Spleen (tissue), 11 donors: ENCODE measurements at regions not wholly inside any gene's neighbourhood (a gene's known extent, or its start where the extent isn't known, plus 50 kb on each side); places are given as distances from the start of the nearest gene placed in this dataset.

Experiments
- DNase-seq: peaks from one replicate; pipeline ENCODE4 v3.0.0-alpha.2; 2020
- H3K27ac ChIP-seq, 8 donors: fragments of 200-600 bp; sonication (generic) in 7 of 8; 1 replicate in 4 of 8; 2 replicates in 4 of 8; pipeline versions ENCODE4 v1.5.0 to v1.8.0; 2016 to 2021; ENCODE audit warnings: inconsistent platforms in 4 of 8, mild to moderate bottlenecking in 4 of 8, moderate library complexity in 1 of 8
- H3K27me3 ChIP-seq, 7 donors: fragments of 200-600 bp; sonication (generic) in 6 of 7; replicated peaks in 1 of 7; 1 replicate in 4 of 7; 2 replicates in 3 of 7; pipeline versions ENCODE4 v1.5.0 to v1.8.0; 2016 to 2021; ENCODE audit warnings: inconsistent platforms in 3 of 7, mild to moderate bottlenecking in 1 of 7
- H3K36me3 ChIP-seq, 6 donors: fragments of 200-600 bp; sonication (generic) in 5 of 6; 1 replicate in 4 of 6; 2 replicates in 2 of 6; pipeline versions ENCODE4 v1.5.0 to v1.8.0; 2016 to 2021; ENCODE audit warnings: inconsistent platforms in 2 of 6
- H3K4me1 ChIP-seq, 6 donors: fragments of 200-600 bp; sonication (generic) in 5 of 6; 1 replicate in 3 of 6; 2 replicates in 3 of 6; pipeline versions ENCODE4 v1.5.0 to v1.8.0; 2016 to 2021; ENCODE audit warnings: inconsistent platforms in 3 of 6
- H3K4me3 ChIP-seq, 8 donors: fragments of 200-600 bp; sonication (generic) in 7 of 8; 1 replicate in 4 of 8; 2 replicates in 4 of 8; pipeline versions ENCODE4 v1.5.0 to v1.8.0; 2016 to 2021; ENCODE audit warnings: inconsistent platforms in 4 of 8, mild to moderate bottlenecking in 4 of 8, moderate library complexity in 2 of 8
- H3K9me3 ChIP-seq, 8 donors: fragments of 200-600 bp; sonication (generic) in 7 of 8; 1 replicate in 4 of 8; 2 replicates in 4 of 8; pipeline versions ENCODE4 v1.5.0 to v1.8.0; 2016 to 2021; ENCODE audit warnings: inconsistent platforms in 4 of 8
- CTCF ChIP-seq, 11 experiments: fragments of 200-600 bp in 7 of 11; fragments of 450-650 bp in 4 of 11; sonication (generic) in 4 of 11; IDR thresholded peaks in 8 of 11; conservative IDR thresholded peaks in 3 of 11; 1 replicate in 7 of 11; 2 replicates in 4 of 11; pipeline versions ENCODE4 v1.4.0 to v1.8.0; 2016 to 2021; ENCODE audit warnings: antibody characterized with exemption in 11 of 11, inconsistent platforms in 4 of 11, mild to moderate bottlenecking in 1 of 11
- POLR2A ChIP-seq, 3 donors: fragments of 450-650 bp; IDR thresholded peaks; one replicate each; pipeline ENCODE4 v1.5.1; 2017; ENCODE audit warnings: antibody characterized with exemption in 3 of 3, mild to moderate bottlenecking in 1 of 3
- POLR2AphosphoS5 ChIP-seq, 3 donors: sonication (generic); formaldehyde crosslinking; IDR thresholded peaks; one replicate each; pipeline ENCODE4 v1.5.1; 2017; ENCODE audit warnings: antibody characterized with exemption in 3 of 3
- WGBS, 5 donors: extraction: QIAGEN DNeasy Blood & Tissue Kit in 3 of 5; methylation state at CpG; one replicate each; pipeline versions ENCODE4 v1.1.5 to v1.1.7; 2013 to 2018; 5-methylcytosine and 5-hydroxymethylcytosine counted together
- intact Hi-C: fragments of 100-400 bp; cut with DNase I; formaldehyde crosslinking; loops from one replicate; pipeline ENCODE4 v1.15.0; 2023; ENCODE audit warnings: low total_unique reads
- donor health status: healthy with polysubstance abuse.
- donor health status: DM: no; HTN: no; CAD: no; lungs with moderate emphysema.
- donor health status: DM: no; HTN: no; CAD: no.
- donor health status: Bipolar disorder and iron deficiency.
- donor health status: healthy.
- donor health status: DM: no; HTN: no; CAD: no.
- donor health status: DM: yes; HTN: yes; CAD: no.

GRCh38 chr3:107220538-107220937 is 156.7 kb upstream of the CCDC54 start:
- Histone ChIP-seq H3K9me3 (no peaks in the 10 kb centered on the region), H3K36me3 (no peaks in the 10 kb centered on the region), H3K4me3 (no peak overlapping the region), H3K27ac (no peak overlapping the region), H3K27me3 (no peaks in the 10 kb centered on the region), H3K4me1 (no peaks in the 10 kb centered on the region)
- intact Hi-C loops = no loop called here
- TF ChIP-seq POLR2AphosphoS5 (IDR thresholded peaks at IDR 0.05) = no peak
- TF ChIP-seq CTCF (IDR thresholded peaks at IDR 0.05 in 8 of 11, conservative IDR thresholded peaks at IDR 0.05 in 3 of 11) = no peak
- TF ChIP-seq POLR2A (IDR thresholded peaks at IDR 0.05) = no peak
- WGBS, 5 donors = 88 to 100% (median 93%) methylated on average over 1 of the region's 1 CpG
- DNase-seq = no peak

- no peak overlapping the region for H3K4me3 ChIP-seq
- H3K36me3 ChIP-seq = no peaks in the 10 kb centered on the region
- no peak for DNase-seq
- no peak overlapping the region for H3K27ac ChIP-seq
- no peaks in the 10 kb centered on the region for H3K4me1 ChIP-seq
- TF ChIP-seq CTCF (IDR thresholded peaks at IDR 0.05 in 8 of 11, conservative IDR thresholded peaks at IDR 0.05 in 3 of 11) (no peak), POLR2A (IDR thresholded peaks at IDR 0.05) (no peak), POLR2AphosphoS5 (IDR thresholded peaks at IDR 0.05) (no peak)
- 92 to 97% (median 95%) methylated on average over 2 of the region's 2 CpGs for WGBS, 5 donors
- no peaks in the 10 kb centered on the region for H3K9me3 ChIP-seq
- H3K27me3 ChIP-seq = no peaks in the 10 kb centered on the region
- intact Hi-C loops = no loop called here
Measured at GRCh38 chr3:107221856-107222255, 155.4 kb upstream of the CCDC54 start.

GRCh38 chr3:107222907-107223306 is 154.3 kb upstream of the CCDC54 start:
- Histone ChIP-seq H3K4me3 (no peak overlapping the region), H3K36me3 (no peaks in the 10 kb centered on the region), H3K27me3 (no peaks in the 10 kb centered on the region), H3K4me1 (no peaks in the 10 kb centered on the region), H3K9me3 (no peaks in the 10 kb centered on the region), H3K27ac (peak overlapping the region in 2 of 8 donors; percentile 7 to 37)
- 63 to 78% (median 70%) methylated on average over 4 of the region's 4 CpGs for WGBS, 5 donors
- intact Hi-C loops = no loop called here
- TF ChIP-seq POLR2A (IDR thresholded peaks at IDR 0.05) = no peak
- no peak for DNase-seq

- no peak for DNase-seq
- intact Hi-C loops = no loop called here
Measured at GRCh38 chr3:107224026-107224596, 153.1 kb upstream of the CCDC54 start.

More at GRCh38 chr3:107224026-107224596, 153.1 kb upstream of the CCDC54 start:
- Histone ChIP-seq H3K9me3 (no peaks in the 10 kb centered on the region), H3K36me3 (no peaks in the 10 kb centered on the region), H3K27me3 (no peaks in the 10 kb centered on the region), H3K4me1 (no peaks in the 10 kb centered on the region), H3K4me3 (no peak overlapping the region), H3K27ac (no peak overlapping the region)
- 50 to 65% (median 60%) methylated on average over 2 of the region's 2 CpGs for WGBS, 5 donors
- TF ChIP-seq POLR2A (IDR thresholded peaks at IDR 0.05) (no peak), CTCF (IDR thresholded peaks at IDR 0.05 in 8 of 11, conservative IDR thresholded peaks at IDR 0.05 in 3 of 11) (no peak), POLR2AphosphoS5 (IDR thresholded peaks at IDR 0.05) (no peak)
